Prostate gland (tissue), 2 donors: ENCODE measurements at regions not wholly inside any gene's neighbourhood (a gene's known extent, or its start where the extent isn't known, plus 50 kb on each side); places are given as distances from the start of the nearest gene placed in this dataset.

Experiments
- CTCF ChIP-seq, 4 experiments: fragments of 200-600 bp in 2 of 4; fragments of 450-650 bp in 2 of 4; sonication (generic) in 2 of 4; IDR thresholded peaks; 1 replicate in 3 of 4; 2 replicates in 1 of 4; pipeline ENCODE4 v1.5.1; 2016 to 2019; ENCODE audit warnings: antibody characterized with exemption in 4 of 4, mild to moderate bottlenecking in 2 of 4, moderate library complexity in 2 of 4
- POLR2A ChIP-seq: fragments of 450-650 bp; IDR thresholded peaks from one replicate; pipeline ENCODE4 v1.6.1; 2016; ENCODE audit warnings: antibody characterized with exemption, mild to moderate bottlenecking
- POLR2AphosphoS5 ChIP-seq: sonication (generic); formaldehyde crosslinking; IDR thresholded peaks from one replicate; pipeline ENCODE4 v1.6.1; 2017; ENCODE audit warnings: antibody characterized with exemption

GRCh38 chr9:86755561-86755941 is 191.8 kb downstream of the GAS1 start:
- TF ChIP-seq POLR2A: no peak
- TF ChIP-seq CTCF (IDR thresholded peaks at IDR 0.05): no peak
- TF ChIP-seq POLR2AphosphoS5: no peak
